Parathyroid adenoma (tissue), 2 donors: ENCODE measurements at regions not wholly inside any gene's neighbourhood (a gene's known extent, or its start where the extent isn't known, plus 50 kb on each side); places are given as distances from the start of the nearest gene placed in this dataset.

Experiments
- H2AFZ ChIP-seq: fragments of 300-600 bp; sonication (generic); one replicate; pipeline ENCODE4 v1.7.0; 2017; ENCODE audit warnings: antibody characterized with exemption, mild to moderate bottlenecking
- H3K27ac ChIP-seq: fragments of 300-600 bp; sonication (generic); one replicate; pipeline ENCODE4 v1.7.0; 2017
- H3K27me3 ChIP-seq: fragments of 300-600 bp; sonication (generic); one replicate; pipeline ENCODE4 v1.7.0; 2017; ENCODE audit warnings: low read length; ENCODE audit not compliant: control insufficient read depth, insufficient read depth
- H3K36me3 ChIP-seq: fragments of 300-600 bp; sonication (generic); one replicate; pipeline ENCODE4 v1.7.0; 2017; ENCODE audit warnings: low read length; ENCODE audit not compliant: control insufficient read depth, insufficient read depth
- H3K4me1 ChIP-seq: fragments of 300-600 bp; sonication (generic); one replicate; pipeline ENCODE4 v1.7.0; 2017; ENCODE audit warnings: control low read depth
- H3K4me2 ChIP-seq: fragments of 300-600 bp; sonication (generic); one replicate; pipeline ENCODE4 v1.7.0; 2017; ENCODE audit warnings: low read length
- H3K4me3 ChIP-seq: fragments of 300-600 bp; sonication (generic); one replicate; pipeline ENCODE4 v1.7.0; 2017; ENCODE audit warnings: low read depth, low read length
- H3K79me2 ChIP-seq: fragments of 300-600 bp; sonication (generic); one replicate; pipeline ENCODE4 v1.7.0; 2017; ENCODE audit warnings: control low read depth
- H3K9ac ChIP-seq: fragments of 300-600 bp; sonication (generic); one replicate; pipeline ENCODE4 v1.7.0; 2017; ENCODE audit warnings: mild to moderate bottlenecking
- H3K9me3 ChIP-seq: fragments of 300-600 bp; sonication (generic); one replicate; pipeline ENCODE4 v1.7.0; 2017; ENCODE audit warnings: low read length; ENCODE audit not compliant: control insufficient read depth
- TF ChIP-seq, protein P1 (sequence below): fragments of 300-600 bp; sonication (generic); IDR thresholded peaks from one replicate; pipeline ENCODE4 v1.7.0; 2017; ENCODE audit warnings: antibody characterized with exemption, mild to moderate bottlenecking
- donor health status: primary hyperparathyroidism.

DNA sequence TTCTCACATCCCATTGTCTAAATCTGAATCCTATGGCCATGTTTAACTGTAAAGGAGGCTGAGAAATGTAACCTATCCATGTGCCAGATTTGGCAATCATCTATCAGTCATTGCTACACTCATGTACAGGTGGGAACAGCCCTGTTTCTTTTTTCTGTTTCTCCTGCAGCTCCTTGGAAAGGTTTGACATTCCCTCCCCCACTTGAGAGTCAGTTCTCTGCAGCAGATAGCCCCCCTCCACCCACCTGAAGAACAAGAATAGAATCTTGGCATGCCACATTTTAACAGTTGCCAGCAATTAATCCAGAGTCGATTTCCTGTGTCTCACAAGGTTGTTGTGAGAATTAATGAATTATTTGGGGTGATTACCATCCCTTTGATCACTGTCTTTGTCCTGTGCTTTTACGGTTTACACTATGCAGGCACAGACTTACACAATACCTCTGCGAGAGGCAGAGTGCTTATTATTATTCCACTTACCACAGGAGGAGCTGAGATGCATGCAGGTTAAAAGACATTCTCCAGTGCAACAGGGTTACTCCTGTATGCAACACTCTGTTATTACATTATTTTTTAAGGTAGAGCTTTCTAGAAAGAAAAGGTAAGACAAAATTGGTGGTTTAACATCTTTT, 351.0 kb upstream of the THRB start:
- Histone ChIP-seq H3K9me3 (no peaks in the 10 kb centered on the region), H3K36me3 (no peaks in the 10 kb centered on the region), H3K27ac (no peak overlapping the region), H3K27me3 (no peaks in the 10 kb centered on the region), H3K79me2 (no peaks in the 10 kb centered on the region), H3K4me3 (no peak overlapping the region), H3K4me1 (no peaks in the 10 kb centered on the region), H3K9ac (no peak overlapping the region), H2AFZ (no peak overlapping the region), H3K4me2 (no peak overlapping the region)
- TF ChIP-seq, protein P1, sequence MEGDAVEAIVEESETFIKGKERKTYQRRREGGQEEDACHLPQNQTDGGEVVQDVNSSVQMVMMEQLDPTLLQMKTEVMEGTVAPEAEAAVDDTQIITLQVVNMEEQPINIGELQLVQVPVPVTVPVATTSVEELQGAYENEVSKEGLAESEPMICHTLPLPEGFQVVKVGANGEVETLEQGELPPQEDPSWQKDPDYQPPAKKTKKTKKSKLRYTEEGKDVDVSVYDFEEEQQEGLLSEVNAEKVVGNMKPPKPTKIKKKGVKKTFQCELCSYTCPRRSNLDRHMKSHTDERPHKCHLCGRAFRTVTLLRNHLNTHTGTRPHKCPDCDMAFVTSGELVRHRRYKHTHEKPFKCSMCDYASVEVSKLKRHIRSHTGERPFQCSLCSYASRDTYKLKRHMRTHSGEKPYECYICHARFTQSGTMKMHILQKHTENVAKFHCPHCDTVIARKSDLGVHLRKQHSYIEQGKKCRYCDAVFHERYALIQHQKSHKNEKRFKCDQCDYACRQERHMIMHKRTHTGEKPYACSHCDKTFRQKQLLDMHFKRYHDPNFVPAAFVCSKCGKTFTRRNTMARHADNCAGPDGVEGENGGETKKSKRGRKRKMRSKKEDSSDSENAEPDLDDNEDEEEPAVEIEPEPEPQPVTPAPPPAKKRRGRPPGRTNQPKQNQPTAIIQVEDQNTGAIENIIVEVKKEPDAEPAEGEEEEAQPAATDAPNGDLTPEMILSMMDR: no peak

DNA sequence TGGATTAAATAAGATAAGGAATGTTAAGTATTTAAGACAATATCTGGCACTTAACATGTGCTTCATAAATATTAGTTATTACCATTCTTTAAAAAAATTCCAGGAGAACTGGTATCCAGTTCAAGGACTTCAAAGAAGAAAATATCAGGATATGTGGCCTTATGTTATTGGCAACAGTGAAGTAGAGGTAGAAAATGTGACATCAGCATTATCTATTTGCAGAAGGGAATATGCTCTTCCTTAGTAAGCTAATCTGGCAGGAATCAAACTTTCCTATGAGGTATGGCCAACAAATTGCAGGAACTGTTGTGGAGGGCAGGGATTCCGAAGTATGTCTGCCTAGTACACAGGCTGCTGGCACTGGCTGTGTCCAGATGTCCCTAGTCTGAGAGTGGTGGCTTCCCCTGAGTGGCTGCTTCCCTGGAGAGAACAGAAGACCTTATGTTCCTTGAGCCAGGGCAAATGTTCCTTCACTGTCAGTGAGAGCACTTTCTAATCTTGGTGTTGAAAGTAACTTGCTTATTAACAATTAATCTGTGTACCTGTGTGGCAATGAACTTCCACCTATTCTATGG, 351.7 kb upstream of the THRB start:
- no peak overlapping the region for H3K4me3 ChIP-seq
- no peak overlapping the region for H3K27ac ChIP-seq
- no peaks in the 10 kb centered on the region for H3K9me3 ChIP-seq
- H3K4me1 ChIP-seq: no peaks in the 10 kb centered on the region
- no peaks in the 10 kb centered on the region for H3K79me2 ChIP-seq
- H3K27me3 ChIP-seq: no peaks in the 10 kb centered on the region
- H3K9ac ChIP-seq: no peak overlapping the region
- no peak overlapping the region for H2AFZ ChIP-seq
- H3K36me3 ChIP-seq: no peaks in the 10 kb centered on the region
- H3K4me2 ChIP-seq: no peak overlapping the region
- TF ChIP-seq, protein P1: no peak

DNA sequence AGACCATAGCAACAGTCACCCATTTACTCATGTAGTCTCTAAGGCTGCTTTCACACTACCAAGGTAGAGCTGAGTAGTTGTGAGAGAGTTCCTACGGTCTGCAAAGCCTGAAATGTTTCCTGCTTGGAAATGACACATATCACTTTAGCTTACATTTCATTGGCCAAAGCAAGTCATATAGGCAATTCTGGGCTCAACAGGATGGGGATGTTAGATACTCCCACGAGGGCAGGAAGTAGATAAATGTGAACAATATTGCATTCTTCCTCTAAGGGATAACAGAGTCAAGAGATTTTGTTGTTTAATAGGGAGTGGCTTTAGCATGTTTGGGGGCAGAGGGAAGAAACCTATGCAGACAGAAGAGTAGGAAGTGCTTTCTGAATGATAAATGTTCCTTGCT, 355.6 kb upstream of the THRB start:
- Histone ChIP-seq H3K9me3 (no peaks in the 10 kb centered on the region), H3K4me1 (no peaks in the 10 kb centered on the region), H3K36me3 (no peaks in the 10 kb centered on the region), H3K4me2 (no peak overlapping the region), H3K9ac (no peak overlapping the region), H3K4me3 (no peak overlapping the region), H3K79me2 (no peaks in the 10 kb centered on the region), H3K27me3 (no peaks in the 10 kb centered on the region), H3K27ac (no peak overlapping the region), H2AFZ (no peak overlapping the region)
- TF ChIP-seq, protein P1: no peak

DNA sequence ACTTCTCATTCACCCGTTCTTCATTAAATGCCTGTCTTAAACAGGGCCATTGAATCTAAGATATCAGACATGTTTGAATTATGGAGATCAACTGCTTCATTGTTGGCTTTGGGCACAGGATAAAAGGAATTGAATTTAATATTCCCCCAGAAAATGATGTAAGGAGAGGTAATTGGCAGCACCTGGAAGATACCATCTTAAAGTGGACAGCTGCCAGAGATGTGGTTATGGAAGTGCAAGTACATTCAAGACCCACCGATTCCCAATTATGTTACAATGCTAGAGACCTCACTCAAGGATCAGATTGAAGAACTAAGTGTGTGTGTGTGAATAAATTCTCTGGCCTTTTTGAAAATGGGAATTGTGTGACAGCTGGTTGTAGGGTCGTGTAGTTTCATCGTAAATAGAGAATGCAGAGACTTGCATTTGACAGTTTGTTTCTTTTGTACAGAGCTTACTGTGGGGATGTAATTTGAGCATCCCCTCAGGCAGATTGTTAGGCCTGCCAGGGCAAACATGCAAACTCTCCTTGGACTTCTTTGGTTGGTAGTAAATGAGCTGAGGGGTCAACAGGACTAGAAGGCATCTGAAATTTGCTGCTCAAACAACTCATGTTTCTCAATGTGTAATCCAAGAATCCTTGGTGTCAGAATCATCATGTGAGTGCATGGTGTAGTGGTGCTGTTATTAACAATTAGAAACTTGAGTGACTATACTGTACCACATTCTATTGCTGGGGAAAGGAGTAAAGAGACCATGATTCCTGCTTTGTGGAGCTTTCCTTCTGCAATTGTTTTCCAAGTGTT, 359.2 kb upstream of the THRB start:
- H3K4me2 ChIP-seq: no peak overlapping the region
- no peak overlapping the region for H3K9ac ChIP-seq
- no peak overlapping the region for H3K4me3 ChIP-seq

More for the DNA sequence above, 359.2 kb upstream of the THRB start:
- Histone ChIP-seq H3K27ac (no peak overlapping the region), H2AFZ (no peak overlapping the region), H3K79me2 (no peaks in the 10 kb centered on the region), H3K4me1 (no peaks in the 10 kb centered on the region), H3K36me3 (no peaks in the 10 kb centered on the region), H3K27me3 (no peaks in the 10 kb centered on the region), H3K9me3 (no peaks in the 10 kb centered on the region)
- TF ChIP-seq, protein P1: no peak
